ENCODE measurements at regions not wholly inside any gene's neighbourhood (a gene's known extent, or its start where the extent isn't known, plus 50 kb on each side); places are given as distances from the start of the nearest gene placed in this dataset.

GRCh38 chr15:95843241-95843910, 487.1 kb upstream of the NR2F2 start:
- TF ChIP-seq ZNF70 (CRISPR knock-in tag; IDR thresholded peaks at IDR 0.05) (no peak), ARNTL (CRISPR knock-in tag; IDR thresholded peaks at IDR 0.05; ENCODE audit: borderline replicate concordance, low read depth) (no peak), PATZ1 (CRISPR knock-in tag; IDR thresholded peaks at IDR 0.05; ENCODE audit: borderline replicate concordance) (no peak), GLIS3 (CRISPR knock-in tag; IDR thresholded peaks at IDR 0.05) (no peak), CREB5 (CRISPR knock-in tag; IDR thresholded peaks at IDR 0.05; ENCODE audit: low read depth) (no peak), ISL1 (CRISPR knock-in tag; IDR thresholded peaks at IDR 0.05) (no peak), TCF4 (CRISPR knock-in tag; IDR thresholded peaks at IDR 0.05; ENCODE audit: borderline replicate concordance) (no peak), ZFP3 (CRISPR knock-in tag; IDR thresholded peaks at IDR 0.05) (no peak), ZNF565 (CRISPR knock-in tag; conservative IDR thresholded peaks at IDR 0.05; ENCODE audit: low read depth) (no peak), CSDC2 (CRISPR knock-in tag; IDR thresholded peaks at IDR 0.05) (no peak), OSR1 (CRISPR knock-in tag; IDR thresholded peaks at IDR 0.05) (no peak), BACH2 (CRISPR knock-in tag; IDR thresholded peaks at IDR 0.05; ENCODE audit: borderline replicate concordance) (no peak), TOX (CRISPR knock-in tag; IDR thresholded peaks at IDR 0.05; ENCODE audit: borderline replicate concordance) (no peak), ZFP30 (CRISPR knock-in tag; IDR thresholded peaks at IDR 0.05) (no peak), PPARA (CRISPR knock-in tag; IDR thresholded peaks at IDR 0.05; ENCODE audit: borderline replicate concordance) (no peak), ZNF8 (CRISPR knock-in tag; IDR thresholded peaks at IDR 0.05) (no peak)
- TF ChIP-seq, protein P1, sequence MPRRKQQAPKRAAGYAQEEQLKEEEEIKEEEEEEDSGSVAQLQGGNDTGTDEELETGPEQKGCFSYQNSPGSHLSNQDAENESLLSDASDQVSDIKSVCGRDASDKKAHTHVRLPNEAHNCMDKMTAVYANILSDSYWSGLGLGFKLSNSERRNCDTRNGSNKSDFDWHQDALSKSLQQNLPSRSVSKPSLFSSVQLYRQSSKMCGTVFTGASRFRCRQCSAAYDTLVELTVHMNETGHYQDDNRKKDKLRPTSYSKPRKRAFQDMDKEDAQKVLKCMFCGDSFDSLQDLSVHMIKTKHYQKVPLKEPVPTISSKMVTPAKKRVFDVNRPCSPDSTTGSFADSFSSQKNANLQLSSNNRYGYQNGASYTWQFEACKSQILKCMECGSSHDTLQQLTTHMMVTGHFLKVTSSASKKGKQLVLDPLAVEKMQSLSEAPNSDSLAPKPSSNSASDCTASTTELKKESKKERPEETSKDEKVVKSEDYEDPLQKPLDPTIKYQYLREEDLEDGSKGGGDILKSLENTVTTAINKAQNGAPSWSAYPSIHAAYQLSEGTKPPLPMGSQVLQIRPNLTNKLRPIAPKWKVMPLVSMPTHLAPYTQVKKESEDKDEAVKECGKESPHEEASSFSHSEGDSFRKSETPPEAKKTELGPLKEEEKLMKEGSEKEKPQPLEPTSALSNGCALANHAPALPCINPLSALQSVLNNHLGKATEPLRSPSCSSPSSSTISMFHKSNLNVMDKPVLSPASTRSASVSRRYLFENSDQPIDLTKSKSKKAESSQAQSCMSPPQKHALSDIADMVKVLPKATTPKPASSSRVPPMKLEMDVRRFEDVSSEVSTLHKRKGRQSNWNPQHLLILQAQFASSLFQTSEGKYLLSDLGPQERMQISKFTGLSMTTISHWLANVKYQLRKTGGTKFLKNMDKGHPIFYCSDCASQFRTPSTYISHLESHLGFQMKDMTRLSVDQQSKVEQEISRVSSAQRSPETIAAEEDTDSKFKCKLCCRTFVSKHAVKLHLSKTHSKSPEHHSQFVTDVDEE (CRISPR knock-in tag; IDR thresholded peaks at IDR 0.05), result no peak
- ATAC-seq, result no peak

- ATAC-seq, result no peak
- no peak for TF ChIP-seq ZC3H10 (CRISPR knock-in tag; IDR thresholded peaks at IDR 0.05)
- TF ChIP-seq, protein P1 (CRISPR knock-in tag; IDR thresholded peaks at IDR 0.05), result no peak
- TF ChIP-seq CSDC2 (CRISPR knock-in tag; IDR thresholded peaks at IDR 0.05), result no peak
- TF ChIP-seq ZFP30 (CRISPR knock-in tag; IDR thresholded peaks at IDR 0.05), result no peak
- no peak for TF ChIP-seq SNAI2 (CRISPR knock-in tag; IDR thresholded peaks at IDR 0.05)
- no peak for TF ChIP-seq BACH2 (CRISPR knock-in tag; IDR thresholded peaks at IDR 0.05; ENCODE audit: borderline replicate concordance)
- no peak for TF ChIP-seq TCF4 (CRISPR knock-in tag; IDR thresholded peaks at IDR 0.05; ENCODE audit: borderline replicate concordance)
- TF ChIP-seq PPARA (CRISPR knock-in tag; IDR thresholded peaks at IDR 0.05; ENCODE audit: borderline replicate concordance), result no peak
- TF ChIP-seq GLIS3 (CRISPR knock-in tag; IDR thresholded peaks at IDR 0.05), result no peak
- no peak for TF ChIP-seq PATZ1 (CRISPR knock-in tag; IDR thresholded peaks at IDR 0.05; ENCODE audit: borderline replicate concordance)
- TF ChIP-seq ZNF70 (CRISPR knock-in tag; IDR thresholded peaks at IDR 0.05), result no peak
- no peak for TF ChIP-seq ESRRG (CRISPR knock-in tag; IDR thresholded peaks at IDR 0.05)
- TF ChIP-seq ZFP3 (CRISPR knock-in tag; IDR thresholded peaks at IDR 0.05), result no peak
- no peak for TF ChIP-seq ZNF565 (CRISPR knock-in tag; conservative IDR thresholded peaks at IDR 0.05; ENCODE audit: low read depth)
- no peak for TF ChIP-seq RARB (CRISPR knock-in tag; IDR thresholded peaks at IDR 0.05)
Observed at GRCh38 chr15:95845862-95846515, 484.5 kb upstream of the NR2F2 start.

All from SK-N-SH treated with all-trans-retinoic acid at 6 μM for 48 hours (cell line).